Vagina (tissue), 2 donors: ENCODE measurements at regions not wholly inside any gene's neighbourhood (a gene's known extent, or its start where the extent isn't known, plus 50 kb on each side); places are given as distances from the start of the nearest gene placed in this dataset.

Experiments used
- CTCF ChIP-seq, 3 experiments: fragments of 450-650 bp in 2 of 3; fragments of 200-600 bp in 1 of 3; sonication (generic) in 1 of 3; IDR thresholded peaks; one replicate each; pipeline ENCODE4 v1.5.1; 2017 to 2019; ENCODE audit warnings: antibody characterized with exemption in 3 of 3, mild to moderate bottlenecking in 2 of 3, moderate library complexity in 2 of 3
- POLR2A ChIP-seq, 2 donors: fragments of 450-650 bp; IDR thresholded peaks; one replicate each; pipeline ENCODE4 v1.6.1; 2017; ENCODE audit warnings: antibody characterized with exemption in 2 of 2, mild to moderate bottlenecking in 2 of 2, moderate library complexity in 2 of 2

GRCh38 chr3:1848935-1849334 is 249.7 kb upstream of the CNTN4 start:
- TF ChIP-seq CTCF (IDR thresholded peaks at IDR 0.05) (no peak), POLR2A (IDR thresholded peaks at IDR 0.05) (no peak)
